GM23248 (cell line): ENCODE measurements at regions not wholly inside any gene's neighbourhood (a gene's known extent, or its start where the extent isn't known, plus 50 kb on each side); places are given as distances from the start of the nearest gene placed in this dataset.

Experiments used
- EZH2 ChIP-seq: fragments of 200-600 bp; sonication (generic); IDR thresholded peaks from 2 replicates; pipeline ENCODE4 v1.6.1; 2018; ENCODE audit warnings: antibody characterized with exemption, mild to moderate bottlenecking; ENCODE audit not compliant: insufficient read depth, poor library complexity, severe bottlenecking
- EZH2phosphoT487 ChIP-seq: fragments of 200-600 bp; sonication (generic); IDR thresholded peaks from 2 replicates; pipeline ENCODE4 v1.6.1; 2018; ENCODE audit warnings: antibody characterized with exemption, moderate library complexity, mild to moderate bottlenecking, low read depth; ENCODE audit not compliant: insufficient read depth

DNA sequence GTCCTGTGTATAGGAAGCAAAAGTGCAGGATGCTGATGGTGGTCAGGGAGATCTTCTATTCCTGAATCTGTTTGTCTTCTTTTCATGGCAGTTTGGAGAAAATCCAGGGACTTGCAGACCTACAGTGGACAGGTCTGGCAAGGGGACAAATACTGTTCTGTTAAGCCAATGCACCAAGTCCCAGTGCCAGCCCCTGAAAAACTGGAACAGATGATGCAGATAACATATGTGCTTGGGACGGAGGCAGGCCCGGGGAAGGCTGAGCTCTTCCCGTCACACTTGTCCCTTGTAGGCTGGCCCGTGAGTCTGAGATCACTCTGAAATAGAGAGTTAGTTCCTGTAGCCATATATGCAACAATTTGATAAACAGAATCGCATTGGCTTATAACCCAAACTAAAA, 265.7 kb downstream of the MTRR start:
- TF ChIP-seq EZH2 (no peak), EZH2phosphoT487 (no peak)
